BE2C (cell line): ENCODE measurements at regions not wholly inside any gene's neighbourhood (a gene's known extent, or its start where the extent isn't known, plus 50 kb on each side); places are given as distances from the start of the nearest gene placed in this dataset.

Source experiments
- DNase-seq: peaks from one replicate; pipeline ENCODE4 v3.0.0-alpha.2; 2020
- H3K27me3 ChIP-seq: fragments of 250-450 bp; sonication (Bioruptor Pico); 2 replicates; pipeline ENCODE4 v1.5.1; 2020; ENCODE audit warnings: mild to moderate bottlenecking
- H3K36me3 ChIP-seq: fragments of 250-450 bp; sonication (Bioruptor Pico); 2 replicates; pipeline ENCODE4 v1.5.1; 2020; ENCODE audit warnings: mild to moderate bottlenecking
- H3K4me1 ChIP-seq: fragments of 250-450 bp; sonication (Bioruptor Pico); 2 replicates; pipeline ENCODE4 v1.5.1; 2020
- H3K4me3 ChIP-seq: 2 replicates; pipeline ENCODE4 v1.5.1; 2011; ENCODE audit warnings: low read depth, low read length
- H3K9me3 ChIP-seq: fragments of 250-450 bp; sonication (Bioruptor Pico); 2 replicates; pipeline ENCODE4 v1.5.1; 2020
- CTCF ChIP-seq: IDR thresholded peaks from 2 replicates; pipeline ENCODE4 v1.5.1; 2012; ENCODE audit warnings: mild to moderate bottlenecking, low read depth, low read length

GRCh38 chr6:168888102-168888501, 365.5 kb downstream of the THBS2 start:
- DNase-seq, result no peak
- TF ChIP-seq CTCF, result no peak
- no peak overlapping the region for H3K4me3 ChIP-seq
- no peaks in the 10 kb centered on the region for H3K9me3 ChIP-seq
- H3K36me3 ChIP-seq, result no peaks in the 10 kb centered on the region
- no peaks in the 10 kb centered on the region for H3K4me1 ChIP-seq
- H3K27me3 ChIP-seq, result no peaks in the 10 kb centered on the region; the same call in 1 of the 2 replicates

- H3K4me1 ChIP-seq, result no peaks in the 10 kb centered on the region
- H3K9me3 ChIP-seq, result no peaks in the 10 kb centered on the region
- no peaks in the 10 kb centered on the region for H3K36me3 ChIP-seq
- no peak for TF ChIP-seq CTCF
- no peaks in the 10 kb centered on the region; the same call in 1 of the 2 replicates for H3K27me3 ChIP-seq
- no peak overlapping the region for H3K4me3 ChIP-seq
- no peak for DNase-seq
Observed at GRCh38 chr6:168887621-168888020, 366.0 kb downstream of the THBS2 start.

- Histone ChIP-seq H3K4me3 (no peak overlapping the region), H3K27me3 (no peaks in the 10 kb centered on the region; the same call in 1 of the 2 replicates), H3K4me1 (no peaks in the 10 kb centered on the region), H3K9me3 (no peaks in the 10 kb centered on the region), H3K36me3 (no peaks in the 10 kb centered on the region)
- TF ChIP-seq CTCF, result no peak
- no peak for DNase-seq
Observed at GRCh38 chr6:168886964-168887363, 366.7 kb downstream of the THBS2 start.

- DNase-seq, result no peak
- TF ChIP-seq CTCF, result no peak
- H3K4me1 ChIP-seq, result no peaks in the 10 kb centered on the region
- H3K9me3 ChIP-seq, result no peaks in the 10 kb centered on the region
- no peaks in the 10 kb centered on the region for H3K36me3 ChIP-seq
- H3K27me3 ChIP-seq, result peaks cover 3% of the 10 kb centered on the region; the same call in 1 of the 2 replicates
- no peak overlapping the region for H3K4me3 ChIP-seq
Observed at GRCh38 chr6:168885751-168886742, 367.6 kb downstream of the THBS2 start.

GRCh38 chr6:168885196-168885595, 368.4 kb downstream of the THBS2 start:
- DNase-seq, result no peak
- TF ChIP-seq CTCF, result no peak
- Histone ChIP-seq H3K9me3 (no peaks in the 10 kb centered on the region), H3K4me3 (no peak overlapping the region), H3K4me1 (no peaks in the 10 kb centered on the region), H3K36me3 (no peaks in the 10 kb centered on the region), H3K27me3 (peaks cover 3% of the 10 kb centered on the region; the same call in 1 of the 2 replicates)

GRCh38 chr6:168884646-168885086, 369.0 kb downstream of the THBS2 start:
- no peak overlapping the region for H3K4me3 ChIP-seq
- peak; percentile 65 for DNase-seq
- TF ChIP-seq CTCF, result peak; percentile 70

More at GRCh38 chr6:168884646-168885086, 369.0 kb downstream of the THBS2 start:
- no peaks in the 10 kb centered on the region for H3K4me1 ChIP-seq
- peaks cover 3% of the 10 kb centered on the region; the same call in 1 of the 2 replicates for H3K27me3 ChIP-seq
- H3K9me3 ChIP-seq, result no peaks in the 10 kb centered on the region
- no peaks in the 10 kb centered on the region for H3K36me3 ChIP-seq
